OCI-LY3 (cell line): ENCODE measurements at regions not wholly inside any gene's neighbourhood (a gene's known extent, or its start where the extent isn't known, plus 50 kb on each side); places are given as distances from the start of the nearest gene placed in this dataset.

ENCODE experiments used
- H2AFZ ChIP-seq: fragments of 200-600, 300-600 bp; shearing (Covaris generic); 2 replicates; pipeline ENCODE4 v1.6.0; 2014; ENCODE audit warnings: antibody characterized with exemption, low read depth, low read length
- H3K27ac ChIP-seq: fragments of 200-600, 300-600 bp; sonication (generic); 2 replicates; pipeline ENCODE4 v1.5.1; 2014; ENCODE audit warnings: mild to moderate bottlenecking, low read length, moderate library complexity, mixed read lengths
- H3K27me3 ChIP-seq: fragments of 200-600, 300-600 bp; sonication (generic); 2 replicates; pipeline ENCODE4 v1.6.1; 2014; ENCODE audit warnings: low read depth, low read length, mixed read lengths
- H3K36me3 ChIP-seq: fragments of 200-600, 300-600 bp; sonication (generic); replicated peaks from 2 replicates; pipeline ENCODE3; 2014; ENCODE audit warnings: low read depth, low read length, mixed read lengths
- H3K4me1 ChIP-seq: fragments of 300-600, 200-600 bp; sonication (generic); 2 replicates; pipeline ENCODE4 v1.6.1; 2014; ENCODE audit warnings: low read length, mixed read lengths
- H3K4me2 ChIP-seq: fragments of 200-600, 300-600 bp; sonication (generic); 2 replicates; pipeline ENCODE4 v1.6.1; 2014; ENCODE audit warnings: low read length, mixed read lengths
- H3K4me3 ChIP-seq: fragments of 300-600, 200-600 bp; sonication (generic); 2 replicates; pipeline ENCODE4 v1.5.1; 2014; ENCODE audit warnings: antibody characterized with exemption, mild to moderate bottlenecking, low read length, moderate library complexity
- H3K79me2 ChIP-seq: fragments of 300-600, 200-600 bp; shearing (Covaris generic); 2 replicates; pipeline ENCODE4 v1.6.1; 2014; ENCODE audit warnings: mild to moderate bottlenecking, low read length, mixed read lengths
- H3K9ac ChIP-seq: fragments of 300-600, 200-600 bp; shearing (Covaris generic); 2 replicates; pipeline ENCODE4 v1.6.0; 2014; ENCODE audit warnings: mild to moderate bottlenecking, low read length, moderate library complexity
- H3K9me3 ChIP-seq: fragments of 200-600, 300-600 bp; shearing (Covaris generic); 2 replicates; pipeline ENCODE4 v1.6.1; 2014; ENCODE audit warnings: low read length, mixed read lengths; ENCODE audit not compliant: insufficient read depth
- H4K20me1 ChIP-seq: fragments of 200-600, 300-600 bp; sonication (generic); 2 replicates; pipeline ENCODE4 v1.6.1; 2016; ENCODE audit warnings: low read length, mixed read lengths; ENCODE audit not compliant: insufficient read depth
- CTCF ChIP-seq: fragments of 200-600, 300-600 bp; sonication (generic); IDR thresholded peaks from 2 replicates; pipeline ENCODE4 v1.5.1; 2014; ENCODE audit warnings: antibody characterized with exemption, low read length, low read depth
- EZH2phosphoT487 ChIP-seq: fragments of 200-600 bp; shearing (Covaris generic); IDR thresholded peaks from 2 replicates; pipeline ENCODE4 v1.6.1; 2018; ENCODE audit warnings: antibody characterized with exemption, mixed run types, low read depth

GRCh38 chr5:110167384-110167783 lies 477.7 kb downstream of the MAN2A1 start:
- H3K27ac ChIP-seq = no peak overlapping the region
- H3K27me3 ChIP-seq = no peaks in the 10 kb centered on the region
- no peak overlapping the region for H3K4me2 ChIP-seq
- no peak for TF ChIP-seq CTCF
- TF ChIP-seq EZH2phosphoT487 = no peak
- no peaks in the 10 kb centered on the region for H3K4me1 ChIP-seq
- H4K20me1 ChIP-seq = no peaks in the 10 kb centered on the region
- H3K36me3 ChIP-seq = no peaks in the 10 kb centered on the region
- H3K9me3 ChIP-seq = no peaks in the 10 kb centered on the region
- no peak overlapping the region for H3K4me3 ChIP-seq
- no peak overlapping the region for H2AFZ ChIP-seq
- no peaks in the 10 kb centered on the region for H3K79me2 ChIP-seq
- H3K9ac ChIP-seq = no peak overlapping the region

GRCh38 chr5:110169461-110169860 lies 479.7 kb downstream of the MAN2A1 start:
- no peak overlapping the region for H3K27ac ChIP-seq
- H3K4me1 ChIP-seq = no peaks in the 10 kb centered on the region
- no peaks in the 10 kb centered on the region for H4K20me1 ChIP-seq
- no peak overlapping the region for H3K9ac ChIP-seq
- no peaks in the 10 kb centered on the region for H3K27me3 ChIP-seq
- H3K36me3 ChIP-seq = no peaks in the 10 kb centered on the region
- no peaks in the 10 kb centered on the region for H3K79me2 ChIP-seq
- H2AFZ ChIP-seq = no peak overlapping the region
- H3K9me3 ChIP-seq = no peaks in the 10 kb centered on the region
- TF ChIP-seq CTCF (no peak), EZH2phosphoT487 (no peak)
- no peak overlapping the region for H3K4me3 ChIP-seq
- H3K4me2 ChIP-seq = no peak overlapping the region

GRCh38 chr5:110177729-110178128 lies 488.0 kb downstream of the MAN2A1 start:
- Histone ChIP-seq H3K36me3 (no peaks in the 10 kb centered on the region), H2AFZ (no peak overlapping the region), H3K9ac (no peak overlapping the region), H3K4me2 (no peak overlapping the region), H4K20me1 (no peaks in the 10 kb centered on the region), H3K27me3 (no peaks in the 10 kb centered on the region), H3K27ac (no peak overlapping the region), H3K79me2 (no peaks in the 10 kb centered on the region), H3K4me1 (no peaks in the 10 kb centered on the region), H3K4me3 (no peak overlapping the region), H3K9me3 (no peaks in the 10 kb centered on the region)
- TF ChIP-seq CTCF (no peak), EZH2phosphoT487 (no peak)

DNA sequence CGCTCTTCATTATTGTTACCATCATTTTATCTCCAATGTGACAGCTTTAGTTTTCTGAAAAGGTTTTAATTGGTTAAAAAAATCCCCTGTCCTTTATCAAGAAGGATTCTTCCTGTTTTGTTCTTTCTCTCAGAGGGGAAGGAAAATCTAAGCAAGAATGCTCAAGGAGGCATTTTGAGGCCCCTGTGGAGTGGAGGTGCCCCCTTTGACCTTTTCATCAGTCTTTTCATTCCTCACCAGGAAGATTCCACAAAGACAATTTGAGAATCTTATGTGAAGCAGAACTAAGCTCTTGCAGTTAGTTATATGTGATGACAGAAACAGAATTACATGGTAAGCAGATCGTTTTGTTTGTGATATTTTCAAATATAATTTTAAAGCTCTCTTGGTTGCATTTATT lies 489.6 kb downstream of the MAN2A1 start:
- Histone ChIP-seq H2AFZ (no peak overlapping the region), H3K4me1 (no peaks in the 10 kb centered on the region), H3K9me3 (no peaks in the 10 kb centered on the region), H4K20me1 (no peaks in the 10 kb centered on the region), H3K79me2 (no peaks in the 10 kb centered on the region), H3K9ac (no peak overlapping the region), H3K4me2 (no peak overlapping the region), H3K4me3 (no peak overlapping the region), H3K27me3 (no peaks in the 10 kb centered on the region), H3K36me3 (no peaks in the 10 kb centered on the region), H3K27ac (no peak overlapping the region)
- TF ChIP-seq EZH2phosphoT487 (no peak), CTCF (no peak)
